Tibial nerve (tissue), 4 donors: ENCODE measurements at regions not wholly inside any gene's neighbourhood (a gene's known extent, or its start where the extent isn't known, plus 50 kb on each side); places are given as distances from the start of the nearest gene placed in this dataset.

ENCODE experiments used
- DNase-seq, 2 donors: peaks; one replicate each; pipeline ENCODE4 v3.0.0-alpha.2; 2019; ENCODE audit warnings: low spot score in 2 of 2
- H3K27ac ChIP-seq, 4 donors: fragments of 200-600 bp; sonication (generic) in 3 of 4; one replicate each; pipeline ENCODE4 v1.5.1; 2017 to 2019; ENCODE audit warnings: mild to moderate bottlenecking in 1 of 4
- H3K27me3 ChIP-seq, 2 donors: fragments of 200-600 bp; sonication (generic) in 1 of 2; one replicate each; pipeline versions ENCODE4 v1.5.1 to v1.6.0; 2017 to 2019
- H3K36me3 ChIP-seq, 3 donors: fragments of 200-600 bp; sonication (generic); one replicate each; pipeline ENCODE4 v1.5.1; 2018 to 2019
- H3K4me1 ChIP-seq, 4 donors: fragments of 200-600 bp; sonication (generic) in 3 of 4; one replicate each; pipeline ENCODE4 v1.5.1; 2017 to 2019
- H3K4me3 ChIP-seq, 4 donors: fragments of 200-600 bp; sonication (generic) in 3 of 4; one replicate each; pipeline ENCODE4 v1.5.1; 2017 to 2019; ENCODE audit warnings: mild to moderate bottlenecking in 1 of 4, moderate library complexity in 1 of 4
- H3K9me3 ChIP-seq, 4 donors: fragments of 200-600 bp; sonication (generic) in 3 of 4; one replicate each; pipeline ENCODE4 v1.5.1; 2017 to 2019
- CTCF ChIP-seq, 5 experiments: fragments of 200-600 bp in 3 of 5; fragments of 450-650 bp in 2 of 5; sonication (generic) in 3 of 5; IDR thresholded peaks; one replicate each; pipeline ENCODE4 v1.5.1; 2016 to 2019; ENCODE audit warnings: antibody characterized with exemption in 5 of 5, mild to moderate bottlenecking in 3 of 5, moderate library complexity in 2 of 5
- EP300 ChIP-seq, 2 donors: sonication (generic); formaldehyde crosslinking; IDR thresholded peaks; one replicate each; pipeline ENCODE4 v1.6.1; 2017; ENCODE audit warnings: antibody characterized with exemption in 2 of 2, mild to moderate bottlenecking in 1 of 2
- POLR2A ChIP-seq, 2 donors: fragments of 450-650 bp; IDR thresholded peaks; one replicate each; pipeline ENCODE4 v1.6.1; 2017; ENCODE audit warnings: antibody characterized with exemption in 2 of 2, mild to moderate bottlenecking in 2 of 2, moderate library complexity in 2 of 2
- WGBS, 2 donors: methylation state at CpG; one replicate each; pipeline ENCODE4 v1.1.5; 2018; 5-methylcytosine and 5-hydroxymethylcytosine counted together

GRCh38 chr6:19269341-19269898 is 567.8 kb upstream of the ID4 start:
- H3K27ac ChIP-seq, result no peak overlapping the region
- no peaks in the 10 kb centered on the region for H3K27me3 ChIP-seq
- H3K4me1 ChIP-seq, result no peaks in the 10 kb centered on the region
- no peak overlapping the region for H3K4me3 ChIP-seq
- no peaks in the 10 kb centered on the region for H3K36me3 ChIP-seq
- no peak for TF ChIP-seq EP300 (IDR thresholded peaks at IDR 0.05)
- TF ChIP-seq CTCF (IDR thresholded peaks at IDR 0.05), result no peak
- no peak for TF ChIP-seq POLR2A (IDR thresholded peaks at IDR 0.05)
- peaks cover 0 to 30% (median 0%) of the 10 kb centered on the region in 4 donors for H3K9me3 ChIP-seq
- DNase-seq, result no peak
- 68 to 84% methylated on average over 5 of the region's 5 CpGs for WGBS, 2 donors

- no peaks in the 10 kb centered on the region for H3K36me3 ChIP-seq
- H3K4me3 ChIP-seq, result no peak overlapping the region
- H3K9me3 ChIP-seq, result peaks cover 0 to 41% (median 0%) of the 10 kb centered on the region in 4 donors
- no peaks in the 10 kb centered on the region for H3K27me3 ChIP-seq
- WGBS, 2 donors, result 91 to 93% methylated on average over 12 to 15 of the region's 15 CpGs
- no peak overlapping the region for H3K27ac ChIP-seq
- H3K4me1 ChIP-seq, result no peaks in the 10 kb centered on the region
- TF ChIP-seq EP300 (IDR thresholded peaks at IDR 0.05) (no peak), POLR2A (IDR thresholded peaks at IDR 0.05) (no peak), CTCF (IDR thresholded peaks at IDR 0.05) (no peak)
- no peak for DNase-seq
Observed at GRCh38 chr6:19270616-19271015, 566.6 kb upstream of the ID4 start.

- DNase-seq, result peak in 1 of 2 donors; percentile 17
- H3K27me3 ChIP-seq, result no peaks in the 10 kb centered on the region
- WGBS, 2 donors, result 58 to 67% methylated on average over 2 of the region's 2 CpGs
- peak in 1 of 2 donors; percentile 57 for TF ChIP-seq EP300 (IDR thresholded peaks at IDR 0.05)
- no peak for TF ChIP-seq CTCF (IDR thresholded peaks at IDR 0.05)
- no peaks in the 10 kb centered on the region for H3K36me3 ChIP-seq
- H3K4me1 ChIP-seq, result peaks cover 0 to 6% (median 0%) of the 10 kb centered on the region in 4 donors
- no peak overlapping the region for H3K4me3 ChIP-seq
- peaks cover 0 to 20% (median 0%) of the 10 kb centered on the region in 4 donors for H3K9me3 ChIP-seq
- no peak overlapping the region for H3K27ac ChIP-seq
Observed at GRCh38 chr6:19279273-19279684, 557.9 kb upstream of the ID4 start.

- H3K4me1 ChIP-seq, result no peaks in the 10 kb centered on the region
- WGBS, 2 donors, result 95 to 98% methylated on average over 1 of the region's 1 CpG
- TF ChIP-seq CTCF (IDR thresholded peaks at IDR 0.05) (no peak), EP300 (IDR thresholded peaks at IDR 0.05) (no peak), POLR2A (IDR thresholded peaks at IDR 0.05) (no peak)
Observed at GRCh38 chr6:19287928-19288327, 549.2 kb upstream of the ID4 start.

GRCh38 chr6:19289457-19289856 is 547.7 kb upstream of the ID4 start:
- no peak for DNase-seq
- Histone ChIP-seq H3K4me1 (no peaks in the 10 kb centered on the region), H3K27ac (no peak overlapping the region), H3K36me3 (no peaks in the 10 kb centered on the region), H3K4me3 (no peak overlapping the region), H3K27me3 (no peaks in the 10 kb centered on the region), H3K9me3 (no peaks in the 10 kb centered on the region)
- no peak for TF ChIP-seq POLR2A (IDR thresholded peaks at IDR 0.05)
- TF ChIP-seq CTCF (IDR thresholded peaks at IDR 0.05), result no peak
- TF ChIP-seq EP300 (IDR thresholded peaks at IDR 0.05), result no peak

More at GRCh38 chr6:19287928-19288327, 549.2 kb upstream of the ID4 start:
- H3K36me3 ChIP-seq, result no peaks in the 10 kb centered on the region
- no peak for DNase-seq
- no peaks in the 10 kb centered on the region for H3K27me3 ChIP-seq
- H3K4me3 ChIP-seq, result no peak overlapping the region
- no peaks in the 10 kb centered on the region for H3K9me3 ChIP-seq
- H3K27ac ChIP-seq, result no peak overlapping the region
